Brain pericyte (primary cell): ENCODE measurements at regions not wholly inside any gene's neighbourhood (a gene's known extent, or its start where the extent isn't known, plus 50 kb on each side); places are given as distances from the start of the nearest gene placed in this dataset.
"Not testable (repeated sequence)": the region's sequence is repeated elsewhere in the genome, so short reads cannot be mapped to it uniquely, and the experiment has no call there.

ENCODE experiments used
- DNase-seq: peaks from one replicate; pipeline ENCODE4 v3.0.0-alpha.2; 2012; ENCODE audit warnings: low read depth, low spot score

- no peak for DNase-seq
Observed at GRCh38 chr6:11409371-11409770, 128.2 kb upstream of the TMEM170B start.

- DNase-seq = no peak
Observed at GRCh38 chr6:11407414-11407813, 130.1 kb upstream of the TMEM170B start.

GRCh38 chr6:11404838-11405237 lies 132.7 kb upstream of the TMEM170B start:
- no peak for DNase-seq

GRCh38 chr6:11404081-11404480 lies 133.5 kb upstream of the TMEM170B start:
- no peak for DNase-seq

GRCh38 chr6:11403035-11403601 lies 134.4 kb upstream of the TMEM170B start:
- no peak for DNase-seq

GRCh38 chr6:11402581-11402980 lies 135.0 kb upstream of the TMEM170B start:
- not testable (repeated sequence) for DNase-seq

- not testable (repeated sequence) for DNase-seq
Observed at GRCh38 chr6:11401954-11402353, 135.6 kb upstream of the TMEM170B start.

GRCh38 chr6:11398451-11399326 lies 138.9 kb upstream of the TMEM170B start:
- no peak for DNase-seq

- no peak for DNase-seq
Observed at GRCh38 chr6:11397622-11398450, 139.7 kb upstream of the TMEM170B start.

GRCh38 chr6:11396860-11397259 lies 140.7 kb upstream of the TMEM170B start:
- DNase-seq = no peak

- DNase-seq = no peak
Observed at GRCh38 chr6:11393713-11394627, 143.6 kb upstream of the TMEM170B start.

- no peak for DNase-seq
Observed at GRCh38 chr6:11392778-11393507, 144.6 kb upstream of the TMEM170B start.

GRCh38 chr6:11391934-11392777 lies 145.4 kb upstream of the TMEM170B start:
- DNase-seq = no peak

GRCh38 chr6:11389977-11390376 lies 147.6 kb upstream of the TMEM170B start:
- no peak for DNase-seq

- no peak for DNase-seq
Observed at GRCh38 chr6:11388983-11389944, 148.3 kb upstream of the TMEM170B start.

GRCh38 chr6:11387707-11388430 lies 149.7 kb upstream of the TMEM170B start:
- no peak for DNase-seq

GRCh38 chr6:11386726-11387125 lies 150.8 kb upstream of the TMEM170B start:
- DNase-seq = no peak

- DNase-seq = no peak
Observed at GRCh38 chr6:11386323-11386722, 151.2 kb upstream of the TMEM170B start.
